D341Med (cell line): ENCODE measurements at regions not wholly inside any gene's neighbourhood (a gene's known extent, or its start where the extent isn't known, plus 50 kb on each side); places are given as distances from the start of the nearest gene placed in this dataset.

Source experiments
- DNase-seq: peaks from one replicate; pipeline ENCODE4 v3.0.0; 2012; ENCODE audit warnings: low spot score

DNA sequence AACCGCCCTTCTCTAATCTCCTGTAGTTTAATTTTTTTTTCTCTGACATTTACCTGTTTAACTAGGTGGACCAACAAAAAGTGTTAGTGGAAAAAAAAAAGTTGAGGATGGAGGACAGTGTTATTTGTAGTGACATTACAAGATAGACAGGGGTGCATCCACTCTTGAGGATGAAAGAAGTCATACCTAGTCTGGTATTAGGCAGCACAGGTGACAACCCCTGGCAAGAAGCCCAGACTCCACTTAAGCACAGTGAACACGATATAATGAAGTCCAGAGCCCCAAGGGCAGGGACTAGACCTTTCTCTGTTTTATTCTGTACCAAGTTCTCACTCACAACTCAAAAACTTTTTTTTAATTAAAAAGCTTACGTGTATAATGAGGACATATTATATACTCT, 268.4 kb downstream of the GPR37 start:
- no peak for DNase-seq

DNA sequence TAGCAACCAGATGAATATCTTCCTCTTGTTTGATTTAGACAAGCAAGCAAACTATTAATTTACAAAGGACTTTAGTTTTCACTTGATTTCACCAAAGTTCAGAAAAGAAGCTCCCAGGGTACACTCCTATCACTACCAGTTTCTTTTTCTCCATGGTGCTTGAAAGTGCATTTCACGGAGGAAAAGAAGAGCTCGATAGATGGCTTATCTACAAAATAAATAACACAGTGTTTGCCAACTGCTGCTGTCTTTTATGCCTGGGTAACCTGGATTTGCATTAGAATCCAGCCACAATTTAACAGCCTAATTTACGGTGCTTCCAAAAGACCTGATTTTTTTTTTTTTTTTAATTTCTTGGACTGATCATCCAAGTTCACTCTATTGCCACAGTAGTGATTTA, 275.7 kb downstream of the GPR37 start:
- DNase-seq, result no peak

- DNase-seq, result no peak
These were observed 276.3 kb downstream of the GPR37 start for GRCh38 chr7:124489082-124489819.

GRCh38 chr7:124482229-124482628, 283.4 kb downstream of the GPR37 start:
- no peak for DNase-seq

GRCh38 chr7:124480821-124481290, 284.7 kb downstream of the GPR37 start:
- DNase-seq, result no peak

DNA sequence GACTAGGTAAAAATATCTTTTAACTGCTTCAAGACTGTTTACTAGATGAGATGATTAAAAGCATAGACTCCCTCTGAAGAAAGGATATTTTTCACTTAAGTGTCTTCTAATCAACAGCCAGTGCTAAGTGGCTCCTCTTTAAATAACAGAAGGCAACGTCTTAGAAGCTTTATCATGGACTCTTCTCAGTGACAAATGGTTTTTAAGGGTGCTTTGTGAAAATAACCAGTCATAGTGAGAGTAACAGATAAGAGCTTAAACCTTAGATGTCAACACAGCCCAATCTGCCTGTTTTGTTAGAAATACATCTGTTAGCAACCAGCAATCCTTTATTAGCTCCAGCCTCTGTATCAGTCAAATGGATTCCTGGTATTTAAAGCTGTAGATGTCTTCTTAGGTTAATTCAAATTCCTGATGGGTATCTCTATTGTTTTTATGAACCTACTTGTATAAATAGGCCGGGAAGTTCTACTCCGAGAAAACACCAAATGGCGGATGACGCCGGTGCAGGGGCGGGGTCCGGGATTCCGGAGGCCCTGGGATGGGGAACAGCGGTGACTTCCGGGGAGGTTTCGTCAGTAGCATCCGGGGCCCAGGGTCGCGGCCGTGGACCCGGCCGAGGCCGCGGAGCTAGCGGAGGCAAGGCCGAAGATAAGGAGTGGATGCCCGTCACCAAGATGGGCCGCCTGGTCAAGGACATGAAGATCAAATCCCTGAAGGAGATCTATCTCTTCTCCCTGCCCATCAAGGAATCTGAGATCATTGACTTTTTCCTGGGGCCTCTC, 285.4 kb downstream of the GPR37 start:
- DNase-seq, result no peak

- no peak for DNase-seq
These were observed 303.3 kb downstream of the GPR37 start for GRCh38 chr7:124462249-124462648.

DNA sequence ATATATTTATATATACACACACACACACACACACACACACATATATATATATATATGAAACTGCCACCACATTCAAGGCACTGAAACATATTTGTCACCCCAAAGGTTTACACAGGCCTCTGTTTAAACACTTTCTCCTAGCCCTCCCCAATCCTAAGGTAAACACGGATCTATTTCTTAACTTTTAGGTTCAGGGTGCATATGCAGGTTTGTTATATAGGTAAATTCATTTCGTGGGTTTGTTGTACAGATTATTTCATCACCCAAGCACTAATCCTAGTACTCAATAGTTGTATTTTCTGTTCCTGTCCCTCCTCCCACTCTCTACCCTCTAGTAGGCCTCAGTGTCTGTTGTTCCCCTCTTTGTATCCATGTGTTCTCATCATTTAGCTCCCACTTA, 305.0 kb downstream of the GPR37 start:
- no peak for DNase-seq

- no peak for DNase-seq
These were observed 305.5 kb downstream of the GPR37 start for GRCh38 chr7:124460056-124460450.

DNA sequence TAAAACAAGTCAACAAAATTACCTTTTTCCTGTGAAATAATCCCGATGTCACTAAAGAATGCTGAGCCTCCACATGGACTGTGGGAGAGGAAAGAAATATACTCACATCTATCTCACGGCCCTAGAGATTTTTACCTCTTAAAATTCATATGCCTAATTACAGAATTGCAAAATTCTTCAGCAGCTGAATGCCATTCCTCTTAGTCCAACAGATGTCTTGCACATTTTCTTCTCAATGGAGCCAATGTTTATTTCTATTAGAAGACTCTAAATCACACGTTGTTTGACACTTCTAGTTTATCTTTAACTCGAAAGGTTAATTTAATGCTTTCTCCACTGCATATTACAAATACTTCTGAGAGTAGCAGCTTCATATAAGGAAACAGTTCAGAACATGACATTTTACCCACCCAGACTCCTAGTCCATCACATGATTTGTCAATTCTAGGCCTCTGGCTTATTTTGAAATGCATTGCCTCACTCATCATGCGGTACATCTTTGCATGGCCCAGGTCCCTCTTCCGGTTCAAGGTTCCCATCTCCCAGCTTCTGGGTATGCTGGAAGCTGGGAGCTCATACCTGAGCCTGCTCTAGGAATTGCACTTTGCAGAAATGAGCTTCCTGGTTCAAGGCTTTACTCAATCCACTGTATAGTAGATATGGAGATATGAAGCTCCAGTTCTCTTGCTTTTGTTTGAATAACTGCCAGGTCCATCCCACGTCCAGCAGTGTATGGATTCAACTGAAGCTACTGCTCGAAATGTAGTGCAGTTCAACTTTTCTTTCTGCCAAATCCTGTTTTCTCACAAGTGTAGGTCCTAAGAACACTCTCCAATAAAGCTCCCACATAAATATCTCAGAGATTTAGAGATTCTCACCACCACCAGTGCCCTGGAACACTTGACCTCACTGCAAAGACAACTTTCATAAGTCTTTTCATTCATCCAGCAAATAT, 306.2 kb downstream of the GPR37 start:
- DNase-seq, result no peak

- no peak for DNase-seq
These were observed 307.8 kb downstream of the GPR37 start for GRCh38 chr7:124457841-124458240.

DNA sequence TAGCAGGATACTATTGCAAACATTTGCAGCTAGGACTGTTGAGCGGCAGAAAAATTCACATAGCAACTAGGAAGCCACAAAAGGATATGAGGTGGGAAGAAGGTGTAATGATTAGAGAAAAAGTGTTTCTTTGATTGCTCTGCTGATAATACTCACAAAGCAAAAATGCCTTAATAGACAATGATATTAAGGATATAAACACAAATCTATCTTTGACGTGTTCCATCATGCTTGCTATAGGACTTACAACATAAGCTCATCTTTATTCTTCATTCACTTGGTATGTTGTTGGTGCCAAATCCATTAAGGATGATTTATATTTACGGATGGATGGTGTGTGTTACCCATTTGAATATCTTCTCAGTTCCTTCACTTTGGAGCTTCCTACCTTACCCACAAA, 309.3 kb downstream of the GPR37 start:
- DNase-seq, result no peak

DNA sequence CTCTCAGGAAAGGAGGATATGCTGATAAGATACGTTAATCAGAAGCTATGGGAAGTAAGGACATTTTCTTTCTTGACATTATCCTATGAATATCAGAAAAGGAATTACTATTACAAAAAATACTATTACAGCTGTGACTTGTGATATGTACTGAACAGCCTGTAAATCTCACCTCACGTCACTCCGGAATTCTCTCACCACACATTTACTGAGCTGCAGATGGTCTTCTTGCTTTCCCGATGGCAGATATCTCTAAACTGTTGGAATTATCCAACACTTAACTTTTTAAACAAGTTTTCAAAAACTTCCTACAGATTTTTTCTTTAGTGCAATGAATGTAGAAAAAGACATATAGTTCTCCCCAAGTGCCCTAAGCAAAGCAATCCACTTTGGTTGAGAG, 313.4 kb downstream of the GPR37 start:
- DNase-seq, result no peak

GRCh38 chr7:124449896-124450295, 315.7 kb downstream of the GPR37 start:
- no peak for DNase-seq

- no peak for DNase-seq
These were observed 320.7 kb downstream of the GPR37 start for GRCh38 chr7:124444696-124445480.

DNA sequence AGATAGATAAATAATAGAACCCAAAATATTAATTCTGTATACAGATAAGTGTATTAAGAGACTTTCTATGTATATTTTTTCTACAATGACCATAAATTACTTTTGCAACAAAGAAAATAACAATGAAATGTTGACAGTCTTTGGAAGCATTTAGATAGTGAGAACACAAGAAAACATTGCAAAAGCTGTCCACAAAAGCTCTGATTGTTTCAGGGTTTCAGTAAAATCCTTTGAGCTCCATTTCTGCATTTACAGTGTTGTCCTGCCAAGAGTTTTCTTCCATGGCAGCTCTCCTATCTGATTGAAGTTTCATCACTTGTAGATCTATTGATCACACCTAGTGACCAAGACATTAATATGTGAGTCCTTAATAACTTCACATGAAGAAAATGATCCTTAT, 321.8 kb downstream of the GPR37 start:
- no peak for DNase-seq

- DNase-seq, result no peak
These were observed 325.5 kb downstream of the GPR37 start for GRCh38 chr7:124440081-124440480.

DNA sequence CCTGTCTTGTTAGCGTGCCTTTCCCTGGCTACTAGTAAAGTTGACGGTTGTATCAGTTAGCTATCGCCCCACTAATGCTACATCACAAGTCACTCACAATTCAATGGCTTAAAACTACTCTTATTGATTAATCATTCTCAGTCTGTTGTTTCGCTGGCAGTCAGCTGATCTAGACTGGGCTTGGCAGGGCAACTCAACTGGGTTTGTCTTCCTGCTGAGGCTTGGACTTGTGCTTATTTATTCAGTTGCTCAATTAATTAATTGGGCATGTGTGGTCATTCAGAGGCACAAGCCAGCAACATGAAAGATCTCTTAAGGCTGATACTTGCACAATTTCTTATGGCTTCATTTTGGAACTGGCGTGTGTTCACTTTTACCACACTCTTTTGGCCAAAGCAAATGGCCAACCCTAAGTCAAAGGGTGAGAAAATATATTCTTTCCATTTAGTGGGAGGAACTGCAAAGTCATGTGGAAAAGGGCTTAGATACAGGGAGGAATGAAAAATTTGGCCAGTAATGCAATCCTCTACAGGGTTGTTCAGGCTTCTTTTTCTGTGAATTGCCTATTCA, 333.5 kb downstream of the GPR37 start:
- no peak for DNase-seq

DNA sequence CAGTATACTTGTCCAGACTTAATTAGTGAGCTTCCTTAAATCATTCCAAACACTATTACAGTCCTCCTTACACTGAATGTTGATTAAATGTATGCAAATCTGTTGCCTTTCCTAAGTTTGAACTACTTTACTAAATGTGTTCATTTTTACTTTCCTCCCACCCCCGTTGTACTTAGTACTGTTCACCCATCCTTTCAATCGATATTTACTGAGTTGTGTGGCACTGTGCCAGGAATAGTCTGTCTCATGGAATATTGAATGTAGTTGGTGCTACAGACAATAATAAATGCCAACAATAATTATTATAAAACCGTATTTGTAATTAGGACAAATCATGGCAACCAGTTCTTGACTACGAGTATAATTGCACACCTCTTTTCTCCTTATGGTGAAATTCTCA, 335.7 kb downstream of the GPR37 start:
- DNase-seq, result no peak

- no peak for DNase-seq
These were observed 336.8 kb downstream of the GPR37 start for GRCh38 chr7:124428781-124429180.

DNA sequence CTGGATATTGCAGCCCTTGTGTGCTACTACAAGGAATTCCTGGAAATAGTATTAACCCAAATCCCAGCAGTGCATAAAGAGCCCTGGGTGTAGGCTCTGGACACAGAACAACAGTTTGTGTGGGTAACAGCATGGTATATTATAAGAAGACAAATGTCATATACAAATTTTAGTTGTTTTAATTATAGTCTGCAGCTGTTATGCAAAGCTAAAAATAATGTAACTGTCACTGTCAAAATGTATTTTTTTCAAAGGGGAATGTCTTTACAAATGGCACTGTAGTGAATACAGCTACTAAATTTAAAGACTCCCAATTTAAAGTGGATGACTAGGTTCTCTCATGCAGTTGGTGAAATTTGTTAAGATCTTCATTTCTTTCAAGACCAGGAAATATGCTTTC, 339.0 kb downstream of the GPR37 start:
- no peak for DNase-seq
